ENCODE measurements at regions not wholly inside any gene's neighbourhood (a gene's known extent, or its start where the extent isn't known, plus 50 kb on each side); places are given as distances from the start of the nearest gene placed in this dataset.
"Not testable (repeated sequence)": the region's sequence is repeated elsewhere in the genome, so short reads cannot be mapped to it uniquely, and the experiment has no call there.

DNA sequence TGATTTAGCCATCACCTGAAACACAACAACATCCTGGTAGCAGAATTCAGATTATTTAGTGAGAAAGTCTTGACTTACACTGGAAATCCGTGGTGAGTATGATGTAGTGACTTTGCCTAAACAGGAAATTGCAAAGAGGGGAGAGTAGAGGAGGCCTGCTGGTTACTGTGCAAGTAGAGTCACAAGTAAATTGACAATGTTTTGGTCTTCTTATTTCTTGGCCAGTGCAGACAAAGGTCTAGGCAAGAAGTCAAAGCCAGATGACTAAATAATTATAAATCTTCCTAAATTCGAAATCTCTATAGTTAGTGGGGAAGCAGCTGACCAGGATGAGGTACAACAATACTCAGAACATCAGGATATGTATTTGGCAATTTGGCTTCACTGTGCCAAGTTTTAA is 159.5 kb upstream of the KCTD3 start:
- Mint-ChIP-seq H3K27me3 (ENCODE audit: low read depth) (peaks cover 3% of the 10 kb centered on the region), H3K36me3 (ENCODE audit: low read depth) (no peaks in the 10 kb centered on the region), H3K9me3 (no peaks in the 10 kb centered on the region), H3K27ac (no peak overlapping the region), H3K4me1 (ENCODE audit: low read depth) (no peaks in the 10 kb centered on the region), H3K4me3 (no peak overlapping the region)
- CTCF ChIA-PET, result no interaction called here
- DNase-seq, result no peak
- intact Hi-C loops (cut with micrococcal nuclease), result no loop called here

DNA sequence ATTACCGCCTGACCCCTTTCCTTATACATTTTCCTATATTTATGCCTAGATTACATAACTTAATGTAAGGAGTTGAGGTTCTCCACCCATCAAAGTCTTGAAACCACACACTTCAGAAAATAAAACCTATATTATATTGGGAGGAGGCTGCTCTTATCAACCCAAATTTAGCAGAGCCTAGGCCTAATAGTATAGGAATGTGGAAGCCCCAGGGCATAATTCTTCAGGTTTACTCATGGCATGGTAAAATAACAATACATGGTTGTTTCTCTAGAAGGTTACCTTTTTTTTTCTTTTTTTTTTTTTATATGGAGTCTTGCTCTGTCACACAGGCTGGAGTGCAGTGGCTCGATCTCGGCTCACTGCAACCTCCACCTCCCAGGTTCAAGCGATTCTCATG is 157.6 kb upstream of the KCTD3 start:
- CTCF ChIA-PET, result interaction anchor here (0.6 kb wide), 1 partner anchor 34 kb away, joined by 3 read pairs; no protein-coding TSS in a partner anchor
- H3K4me1 Mint-ChIP-seq (ENCODE audit: low read depth); H3K27ac Mint-ChIP-seq; H3K36me3 Mint-ChIP-seq (ENCODE audit: low read depth); H3K4me3 Mint-ChIP-seq; intact Hi-C loops (cut with micrococcal nuclease); DNase-seq; H3K9me3 Mint-ChIP-seq; H3K27me3 Mint-ChIP-seq (ENCODE audit: low read depth): not testable (repeated sequence)

DNA sequence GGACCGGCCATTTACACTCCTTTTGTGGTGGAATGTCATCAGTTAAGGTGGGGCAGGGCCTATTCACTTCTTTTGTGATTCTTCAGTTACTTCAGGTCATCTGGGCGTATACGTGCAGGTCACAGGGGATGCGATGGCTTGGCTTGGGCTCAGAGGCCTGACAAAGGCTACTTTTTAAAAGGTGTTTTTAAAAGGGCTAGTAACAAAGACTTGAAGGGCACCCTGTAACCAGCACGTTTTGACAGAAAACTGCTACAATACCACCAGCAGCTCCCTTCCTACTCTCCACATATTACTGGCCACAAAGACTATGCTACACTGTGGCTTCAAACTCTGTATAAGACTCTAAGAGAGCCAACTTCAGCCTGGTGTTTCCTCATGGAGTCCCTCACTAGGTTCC is 151.6 kb upstream of the KCTD3 start:
- CTCF ChIA-PET; H3K27ac Mint-ChIP-seq; H3K36me3 Mint-ChIP-seq (ENCODE audit: low read depth); DNase-seq; H3K9me3 Mint-ChIP-seq; H3K4me3 Mint-ChIP-seq; intact Hi-C loops (cut with micrococcal nuclease); H3K4me1 Mint-ChIP-seq (ENCODE audit: low read depth); H3K27me3 Mint-ChIP-seq (ENCODE audit: low read depth): not testable (repeated sequence)

DNA sequence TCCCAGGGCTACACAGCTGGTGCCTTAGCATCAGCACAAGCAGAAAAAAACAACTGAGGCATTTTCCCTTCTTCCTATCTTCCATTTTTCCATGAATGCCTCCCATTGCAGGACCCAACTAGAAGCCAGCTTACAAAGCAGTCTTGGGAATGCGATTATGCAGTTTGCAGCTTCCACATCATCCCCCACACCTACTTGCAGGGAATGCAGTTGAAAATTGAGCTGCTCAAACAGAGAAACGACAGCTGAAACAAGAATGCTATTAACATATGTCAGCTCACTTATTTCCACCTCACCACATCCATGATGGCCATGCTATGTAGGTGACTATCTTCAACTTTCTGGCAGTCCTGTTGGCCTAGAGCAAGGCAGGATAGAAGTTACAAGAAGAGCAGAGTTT is 150.6 kb upstream of the KCTD3 start:
- intact Hi-C loops (cut with micrococcal nuclease), result no loop called here
- Mint-ChIP-seq H3K36me3 (ENCODE audit: low read depth) (no peaks in the 10 kb centered on the region), H3K4me1 (ENCODE audit: low read depth) (no peaks in the 10 kb centered on the region), H3K4me3 (no peak overlapping the region), H3K27ac (no peak overlapping the region), H3K9me3 (no peaks in the 10 kb centered on the region), H3K27me3 (ENCODE audit: low read depth) (no peaks in the 10 kb centered on the region)
- no peak for DNase-seq
- CTCF ChIA-PET, result no interaction called here

DNA sequence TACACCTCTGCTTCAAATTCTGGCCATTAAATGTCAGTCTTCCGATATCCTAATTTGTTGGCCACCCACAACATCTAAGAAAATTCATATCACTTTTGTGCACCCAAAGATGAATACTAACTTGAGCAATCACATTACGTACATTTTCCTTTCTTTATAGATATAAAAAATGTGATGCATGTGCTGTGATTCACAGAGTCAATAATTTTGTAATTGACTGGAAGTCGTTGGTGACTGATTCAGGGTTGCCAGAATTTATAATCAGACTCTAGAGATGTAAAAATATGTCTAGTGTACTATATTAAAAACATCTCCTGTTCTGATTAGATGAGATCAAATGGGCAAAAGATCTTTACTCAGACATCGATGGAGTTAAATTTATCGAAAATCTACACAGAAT is 150.0 kb upstream of the KCTD3 start:
- Mint-ChIP-seq H3K27me3 (ENCODE audit: low read depth) (no peaks in the 10 kb centered on the region), H3K36me3 (ENCODE audit: low read depth) (no peaks in the 10 kb centered on the region), H3K27ac (no peak overlapping the region), H3K4me1 (ENCODE audit: low read depth) (no peaks in the 10 kb centered on the region), H3K4me3 (no peak overlapping the region), H3K9me3 (no peaks in the 10 kb centered on the region)
- intact Hi-C loops (cut with micrococcal nuclease), result no loop called here
- no peak for DNase-seq
- CTCF ChIA-PET, result no interaction called here

DNA sequence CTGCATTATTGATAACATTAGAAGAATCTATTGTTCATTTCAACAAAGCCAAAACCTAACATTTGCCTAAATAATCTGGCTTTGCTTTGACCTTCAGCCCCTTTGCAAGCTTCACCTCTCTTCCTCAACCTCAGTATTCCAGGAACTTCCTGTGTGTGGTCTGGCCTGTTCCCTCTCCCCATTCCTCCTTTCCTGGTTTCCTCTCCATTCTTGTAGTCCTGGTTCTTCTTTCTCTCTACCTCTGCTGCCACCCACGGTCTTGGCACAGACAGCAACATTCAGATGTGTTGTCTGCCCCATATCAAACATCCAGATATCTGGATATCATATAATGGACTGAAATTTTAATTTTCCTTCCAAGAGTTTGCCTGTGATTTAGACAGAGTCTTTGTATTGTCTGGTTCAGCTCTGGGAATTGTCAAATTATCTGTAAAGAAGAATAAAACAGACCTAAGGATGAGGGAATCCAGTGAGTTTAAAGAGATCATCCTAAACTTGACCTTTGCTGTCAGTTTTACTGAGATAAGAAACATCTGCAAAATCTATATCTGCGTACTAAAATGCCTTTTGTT is 148.1 kb upstream of the KCTD3 start:
- Mint-ChIP-seq H3K27me3 (ENCODE audit: low read depth) (peaks cover 2% of the 10 kb centered on the region), H3K4me1 (ENCODE audit: low read depth) (no peaks in the 10 kb centered on the region), H3K27ac (no peak overlapping the region), H3K36me3 (ENCODE audit: low read depth) (no peaks in the 10 kb centered on the region), H3K9me3 (no peaks in the 10 kb centered on the region), H3K4me3 (no peak overlapping the region)
- CTCF ChIA-PET, result no interaction called here
- no peak for DNase-seq
- intact Hi-C loops (cut with micrococcal nuclease), result no loop called here

DNA sequence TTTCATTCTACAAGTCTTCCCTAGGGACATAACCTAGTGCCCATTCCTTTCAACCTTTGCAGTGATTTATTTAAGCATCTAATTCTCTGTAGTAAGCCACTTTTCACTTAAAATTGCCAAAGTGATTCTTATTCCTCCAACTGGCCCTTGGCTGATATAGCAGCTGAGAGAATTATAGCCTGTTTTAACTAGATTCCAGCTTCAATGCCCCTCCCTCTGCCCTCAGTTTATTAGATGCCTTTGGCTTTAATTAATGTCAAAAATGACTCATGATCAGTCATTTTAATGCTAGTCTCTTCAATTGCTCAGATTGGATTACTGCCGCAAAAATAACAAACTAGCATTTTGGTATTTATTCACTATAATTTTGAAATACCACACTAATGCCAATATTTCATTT is 145.4 kb upstream of the KCTD3 start:
- Mint-ChIP-seq H3K27me3 (ENCODE audit: low read depth) (peaks cover 2% of the 10 kb centered on the region), H3K9me3 (no peaks in the 10 kb centered on the region)

DNA sequence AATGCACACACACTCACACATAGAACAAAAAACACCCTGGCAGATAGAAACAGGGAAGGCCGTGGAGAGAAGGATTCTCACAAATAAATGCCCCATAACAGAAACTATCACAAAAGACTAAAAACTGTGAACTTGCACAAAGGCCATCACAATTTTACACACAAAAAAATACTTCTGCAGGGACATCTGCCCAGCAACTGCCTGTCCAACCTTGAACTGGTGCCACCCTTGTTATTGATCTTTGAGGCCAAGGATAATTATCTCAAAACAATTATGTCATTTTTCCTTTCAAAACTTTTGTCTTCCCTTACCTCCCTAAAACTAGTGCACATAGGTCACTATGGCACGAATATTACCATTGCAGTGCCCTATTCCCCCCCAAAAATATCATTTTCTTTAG is 143.8 kb upstream of the KCTD3 start:
- intact Hi-C loops (cut with micrococcal nuclease), result no loop called here
- Mint-ChIP-seq H3K27ac (no peak overlapping the region), H3K36me3 (ENCODE audit: low read depth) (no peaks in the 10 kb centered on the region), H3K27me3 (ENCODE audit: low read depth) (peaks cover 2% of the 10 kb centered on the region), H3K9me3 (peaks cover 12% of the 10 kb centered on the region), H3K4me3 (no peak overlapping the region), H3K4me1 (ENCODE audit: low read depth) (no peaks in the 10 kb centered on the region)
- CTCF ChIA-PET, result no interaction called here
- DNase-seq, result no peak

More for the DNA sequence above, 145.4 kb upstream of the KCTD3 start:
- no peak for DNase-seq
- Mint-ChIP-seq H3K36me3 (ENCODE audit: low read depth) (no peaks in the 10 kb centered on the region), H3K4me3 (no peak overlapping the region), H3K27ac (no peak overlapping the region), H3K4me1 (ENCODE audit: low read depth) (no peaks in the 10 kb centered on the region)
- CTCF ChIA-PET, result no interaction called here
- intact Hi-C loops (cut with micrococcal nuclease), result no loop called here

DNA sequence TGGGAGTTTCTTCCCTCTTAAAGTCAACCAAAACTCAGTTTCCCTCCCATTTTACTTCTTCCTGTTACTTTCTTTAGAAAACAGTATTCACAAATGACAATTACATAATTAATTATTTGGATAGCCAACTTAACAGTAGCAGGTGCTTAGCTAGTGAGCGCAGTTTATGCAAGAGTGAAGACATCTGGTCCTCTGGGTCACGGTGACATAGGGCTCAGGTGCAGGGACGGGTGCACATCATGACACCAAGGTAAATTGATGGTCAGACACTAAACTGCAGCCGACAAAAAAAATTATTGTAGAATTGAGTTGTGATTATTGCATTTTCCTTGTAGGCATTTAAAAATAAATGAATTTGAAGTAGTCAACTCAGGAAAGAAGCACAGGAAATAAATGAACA is 142.0 kb upstream of the KCTD3 start:
- DNase-seq, result no peak
- Mint-ChIP-seq H3K4me3 (no peak overlapping the region), H3K4me1 (ENCODE audit: low read depth) (no peaks in the 10 kb centered on the region), H3K27ac (no peak overlapping the region), H3K9me3 (peaks cover 20% of the 10 kb centered on the region), H3K36me3 (ENCODE audit: low read depth) (no peaks in the 10 kb centered on the region), H3K27me3 (ENCODE audit: low read depth) (peaks cover 2% of the 10 kb centered on the region)
- intact Hi-C loops (cut with micrococcal nuclease), result no loop called here
- CTCF ChIA-PET, result no interaction called here

DNA sequence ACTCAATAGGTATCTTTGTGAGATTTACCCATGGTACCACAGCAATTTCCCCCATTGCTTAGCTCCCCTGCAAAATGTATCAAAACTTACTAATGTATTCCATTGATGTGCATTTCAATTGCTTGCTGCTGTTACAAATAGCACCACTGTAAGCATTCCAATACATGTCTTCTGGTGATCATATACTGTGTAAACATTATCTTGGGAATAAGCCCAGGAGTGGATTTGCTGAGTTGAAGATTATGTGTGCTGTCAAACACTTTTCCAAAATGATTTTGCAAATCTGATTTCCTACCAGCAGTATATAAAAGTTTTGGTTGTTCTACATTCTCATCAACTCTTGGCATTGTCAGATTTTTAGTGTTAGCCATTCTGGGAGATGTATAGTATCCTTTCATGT is 141.0 kb upstream of the KCTD3 start:
- Mint-ChIP-seq H3K27me3 (ENCODE audit: low read depth) (peaks cover 2% of the 10 kb centered on the region), H3K4me1 (ENCODE audit: low read depth) (no peaks in the 10 kb centered on the region), H3K27ac (no peak overlapping the region), H3K4me3 (no peak overlapping the region), H3K36me3 (ENCODE audit: low read depth) (no peaks in the 10 kb centered on the region), H3K9me3 (peaks cover 20% of the 10 kb centered on the region)
- no peak for DNase-seq
- CTCF ChIA-PET, result no interaction called here
- intact Hi-C loops (cut with micrococcal nuclease), result no loop called here

DNA sequence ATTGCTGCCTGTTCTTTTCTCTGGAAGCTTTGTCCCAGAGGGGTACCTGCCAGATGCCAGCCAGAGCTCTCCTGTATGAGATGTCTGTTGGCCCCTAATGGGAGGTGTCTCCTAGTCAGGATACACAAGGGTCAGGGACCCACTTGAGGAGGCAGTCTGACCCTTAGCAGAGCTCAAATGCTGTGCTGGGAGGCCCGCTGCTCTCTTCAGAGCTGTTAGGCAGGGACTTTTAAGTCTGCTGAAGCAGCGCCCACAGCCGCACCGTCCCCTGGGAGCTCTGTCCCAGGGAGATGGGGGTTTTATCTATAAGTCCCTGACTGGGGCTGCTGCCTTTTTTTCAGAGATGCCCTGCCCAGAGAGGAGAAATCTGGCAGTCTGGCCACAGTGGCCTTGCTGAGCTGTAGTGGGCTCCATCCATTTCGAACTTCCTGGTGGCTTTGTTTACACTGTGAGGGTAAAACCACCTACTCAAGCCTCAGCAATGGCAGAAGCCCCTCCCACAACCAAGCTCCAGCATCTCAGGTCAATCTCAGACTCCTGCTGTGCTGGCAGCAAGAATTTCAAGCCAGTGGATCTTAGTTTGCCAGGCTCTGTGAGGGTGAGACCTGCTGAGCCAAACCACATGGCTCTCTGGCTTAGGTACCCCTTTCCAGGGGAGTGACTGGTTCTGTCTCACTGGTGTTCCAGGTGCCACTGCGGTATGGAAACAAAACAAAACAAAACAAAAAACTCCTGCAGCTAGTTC is 134.4 kb upstream of the KCTD3 start:
- H3K27ac Mint-ChIP-seq; CTCF ChIA-PET; intact Hi-C loops (cut with micrococcal nuclease); DNase-seq; H3K4me3 Mint-ChIP-seq; H3K27me3 Mint-ChIP-seq (ENCODE audit: low read depth); H3K36me3 Mint-ChIP-seq (ENCODE audit: low read depth); H3K4me1 Mint-ChIP-seq (ENCODE audit: low read depth): not testable (repeated sequence)
- H3K9me3 Mint-ChIP-seq, result peaks cover 14% of the 10 kb centered on the region

DNA sequence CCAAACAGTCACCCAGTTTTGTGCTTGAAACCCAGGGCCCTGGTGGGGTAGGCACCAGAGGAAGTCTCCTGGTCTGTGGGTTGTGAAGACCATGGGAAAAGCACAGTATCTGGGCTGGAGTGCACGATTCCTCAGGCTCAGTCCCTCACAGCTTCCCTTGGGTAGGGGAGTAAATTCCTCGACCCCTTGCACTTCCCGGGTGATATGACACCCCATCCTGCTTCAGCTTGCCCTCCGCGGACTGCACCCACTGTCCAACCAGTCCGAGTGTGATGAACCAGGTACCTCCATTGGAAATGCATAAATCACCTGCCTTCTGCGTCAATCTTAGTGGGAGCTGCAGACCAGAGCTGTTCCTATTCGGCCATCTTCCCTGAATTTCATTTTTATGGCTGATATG is 133.9 kb upstream of the KCTD3 start:
- CTCF ChIA-PET, result interaction anchor here (0.6 kb wide), 1 partner anchor 18 kb away, joined by 3 read pairs; no protein-coding TSS in a partner anchor
- no peaks in the 10 kb centered on the region for H3K27me3 Mint-ChIP-seq (ENCODE audit: low read depth)
- no peak overlapping the region for H3K4me3 Mint-ChIP-seq
- H3K27ac Mint-ChIP-seq, result no peak overlapping the region
- intact Hi-C loops (cut with micrococcal nuclease), result no loop called here
- DNase-seq, result no peak
- H3K9me3 Mint-ChIP-seq, result peaks cover 8% of the 10 kb centered on the region
- H3K36me3 Mint-ChIP-seq (ENCODE audit: low read depth), result no peaks in the 10 kb centered on the region
- no peaks in the 10 kb centered on the region for H3K4me1 Mint-ChIP-seq (ENCODE audit: low read depth)

DNA sequence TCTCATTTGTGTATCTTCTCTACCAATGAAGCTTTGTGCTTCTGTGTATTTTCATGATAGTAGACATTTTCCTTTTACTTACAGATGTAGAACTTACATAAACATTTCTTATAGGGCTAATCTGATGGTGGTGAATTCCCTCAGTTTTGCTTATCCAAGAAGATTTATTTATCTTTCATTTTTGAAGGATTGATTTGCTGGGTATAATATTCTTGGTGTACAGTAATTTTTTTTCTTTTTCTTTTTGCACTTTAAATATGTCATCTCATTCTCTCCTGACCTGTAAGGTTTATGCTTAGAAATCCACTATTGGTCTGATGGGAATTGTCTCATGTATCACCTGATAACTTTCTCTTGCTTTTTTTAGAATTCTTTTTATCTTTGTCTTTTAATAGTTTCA is 127.6 kb upstream of the KCTD3 start:
- no peaks in the 10 kb centered on the region for H3K27me3 Mint-ChIP-seq (ENCODE audit: low read depth)
- intact Hi-C loops (cut with micrococcal nuclease), result no loop called here
- H3K9me3 Mint-ChIP-seq, result peaks cover 24% of the 10 kb centered on the region
- H3K27ac Mint-ChIP-seq, result no peak overlapping the region
- H3K36me3 Mint-ChIP-seq (ENCODE audit: low read depth), result no peaks in the 10 kb centered on the region
- no peak overlapping the region for H3K4me3 Mint-ChIP-seq
- DNase-seq, result no peak
- CTCF ChIA-PET, result no interaction called here
- H3K4me1 Mint-ChIP-seq (ENCODE audit: low read depth), result no peaks in the 10 kb centered on the region

Measured in activated naive CD4-positive, alpha-beta T cell treated with anti-CD3 and anti-CD28 coated beads for 36 hours (primary cell).